T-cell (primary cell): ENCODE measurements at regions not wholly inside any gene's neighbourhood (a gene's known extent, or its start where the extent isn't known, plus 50 kb on each side); places are given as distances from the start of the nearest gene placed in this dataset.

Experiments
- ATAC-seq, 4 experiments: fragments of 200-7000 bp in 3 of 4; fragments of 150-1000 bp in 1 of 4; cut with Tn5 transposase; replicated peaks in 1 of 4; 1 replicate in 3 of 4; 2 replicates in 1 of 4; pipeline ENCODE4 v1.10.0; 2021; ENCODE audit warnings: moderate library complexity in 3 of 4, mild to moderate bottlenecking in 2 of 4, moderate number of reproducible peaks in 1 of 4
- CTCF ChIA-PET, 2 donors: fragments of 300-600 bp; sonication (Branson Sonifier 250); formaldehyde crosslinking; loops; one replicate each; lab custom pipeline; 2022; ENCODE audit warnings: antibody characterized with exemption in 2 of 2; lab: Charles Lee
- POLR2A ChIA-PET, 2 donors: fragments of 300-600 bp; sonication (Branson Sonifier 250); formaldehyde crosslinking; loops; one replicate each; lab custom pipeline; 2022; ENCODE audit warnings: antibody characterized with exemption in 2 of 2; lab: Charles Lee
- DNase-seq, 35 experiments: peaks; one replicate each; pipeline versions ENCODE4 v3.0.0 to v3.0.0-alpha.2; 2013 to 2023
- H3K27ac ChIP-seq: one replicate; pipeline ENCODE4 v1.5.1; 2013; ENCODE audit warnings: low read length
- H3K27me3 ChIP-seq, 2 experiments: replicated peaks in 1 of 2; 1 replicate in 1 of 2; 2 replicates in 1 of 2; pipeline versions ENCODE4 v1.6.1 to v1.7.0; 2013; ENCODE audit warnings: low read length in 1 of 2, mixed read lengths in 1 of 2; ENCODE audit not compliant: control insufficient read depth in 2 of 2, insufficient read depth in 2 of 2; ENCODE audit errors: extremely low read depth in 1 of 2
- H3K36me3 ChIP-seq, 2 donors: 1 replicate in 1 of 2; 2 replicates in 1 of 2; pipeline versions ENCODE4 v1.6.1 to v1.7.0; 2013; ENCODE audit warnings: low read length in 1 of 2; ENCODE audit not compliant: control insufficient read depth in 2 of 2, insufficient read depth in 1 of 2; ENCODE audit errors: extremely low read depth in 1 of 2
- H3K4me1 ChIP-seq, 2 experiments: 1 replicate in 1 of 2; 2 replicates in 1 of 2; pipeline versions ENCODE4 v1.6.1 to v1.7.0; 2013; ENCODE audit warnings: low read length in 2 of 2, mixed read lengths in 1 of 2; ENCODE audit not compliant: insufficient read depth in 2 of 2, control insufficient read depth in 1 of 2; ENCODE audit errors: extremely low read depth in 1 of 2
- H3K4me3 ChIP-seq, 2 donors: 1 replicate in 1 of 2; 2 replicates in 1 of 2; pipeline versions ENCODE4 v1.5.1 to v1.7.0; 2013; ENCODE audit warnings: mild to moderate bottlenecking in 2 of 2, low read length in 1 of 2, moderate library complexity in 1 of 2; ENCODE audit not compliant: control insufficient read depth in 1 of 2; ENCODE audit errors: extremely low read depth in 1 of 2
- H3K9me3 ChIP-seq: 2 replicates; pipeline ENCODE4 v1.7.0; 2013
- H3K27ac Mint-ChIP-seq, 2 donors: one replicate each; pipeline ENCODE4 v1.8.0; 2020 to 2021; ENCODE audit warnings: mild to moderate bottlenecking in 2 of 2, mixed read lengths in 2 of 2
- H3K27me3 Mint-ChIP-seq, 2 donors: one replicate each; pipeline ENCODE4 v1.8.0; 2021 to 2022; ENCODE audit warnings: mixed read lengths in 2 of 2
- H3K36me3 Mint-ChIP-seq: one replicate; pipeline ENCODE4 v1.8.0; 2021; ENCODE audit warnings: mixed read lengths
- H3K4me1 Mint-ChIP-seq, 3 donors: one replicate each; pipeline ENCODE4 v1.8.0; 2020 to 2022; ENCODE audit warnings: mixed read lengths in 3 of 3, mild to moderate bottlenecking in 1 of 3
- H3K4me3 Mint-ChIP-seq, 3 donors: one replicate each; pipeline ENCODE4 v1.8.0; 2020 to 2022; ENCODE audit warnings: mild to moderate bottlenecking in 3 of 3, mixed read lengths in 3 of 3, moderate library complexity in 3 of 3
- H3K9me3 Mint-ChIP-seq, 3 donors: one replicate each; pipeline ENCODE4 v1.8.0; 2020 to 2022; ENCODE audit warnings: mixed read lengths in 3 of 3
- WGBS: methylation state at CpG from one replicate; pipeline ENCODE4 v1.1.5; 2013; ENCODE audit warnings: missing lambda C conversion rate; ENCODE audit not compliant: insufficient coverage; 5-methylcytosine and 5-hydroxymethylcytosine counted together

GRCh38 chr6:62523630-62524029 lies 237.6 kb upstream of the KHDRBS2 start:
- WGBS: no CpG with 5 or more reads among the region's 2 CpGs
- Histone ChIP-seq H3K36me3 (no peaks in the 10 kb centered on the region), H3K4me1 (no peaks in the 10 kb centered on the region), H3K9me3 (no peaks in the 10 kb centered on the region), H3K27ac (no peak overlapping the region), H3K4me3 (no peak overlapping the region), H3K27me3 (no peaks in the 10 kb centered on the region)
- ATAC-seq (no peak), DNase-seq (no peak)
- Mint-ChIP-seq H3K36me3 (no peaks in the 10 kb centered on the region), H3K4me3 (no peak overlapping the region), H3K4me1 (no peaks in the 10 kb centered on the region), H3K27me3 (no peaks in the 10 kb centered on the region), H3K27ac (no peak overlapping the region), H3K9me3 (peaks cover 10 to 25% (median 13%) of the 10 kb centered on the region in 3 donors)
- ChIA-PET CTCF (no interaction called here), POLR2A (no interaction called here)

DNA sequence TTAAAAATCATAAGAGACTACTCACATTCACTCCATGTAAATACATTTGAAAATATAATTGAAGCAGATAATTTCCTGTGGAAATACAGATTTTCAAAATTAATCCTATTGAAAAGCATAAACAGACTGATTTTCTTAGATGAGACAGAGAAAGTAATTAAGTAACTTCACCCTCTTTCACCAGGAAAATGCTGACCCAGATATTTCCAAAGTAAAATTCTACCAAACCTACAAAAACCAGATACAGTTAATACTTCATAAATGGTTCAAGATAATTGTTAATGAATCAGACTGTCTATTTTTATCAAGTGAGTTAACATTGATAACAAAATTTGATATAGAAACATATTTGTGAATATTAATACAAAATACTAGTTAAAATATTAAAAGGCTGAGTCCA lies 233.5 kb upstream of the KHDRBS2 start:
- ATAC-seq (no peak), DNase-seq (no peak)
- H3K27me3 Mint-ChIP-seq: no peaks in the 10 kb centered on the region
- H3K4me3 ChIP-seq: no peak overlapping the region
- ChIA-PET POLR2A (no interaction called here), CTCF (no interaction called here)
- H3K4me3 Mint-ChIP-seq: no peak overlapping the region
- H3K4me1 ChIP-seq: no peaks in the 10 kb centered on the region
- no peaks in the 10 kb centered on the region for H3K27me3 ChIP-seq
- H3K36me3 Mint-ChIP-seq: no peaks in the 10 kb centered on the region
- H3K36me3 ChIP-seq: no peaks in the 10 kb centered on the region
- H3K9me3 ChIP-seq: no peaks in the 10 kb centered on the region
- peaks cover 9 to 18% (median 10%) of the 10 kb centered on the region in 3 donors for H3K9me3 Mint-ChIP-seq
- H3K4me1 Mint-ChIP-seq: no peaks in the 10 kb centered on the region
- no peak overlapping the region for H3K27ac Mint-ChIP-seq
- H3K27ac ChIP-seq: no peak overlapping the region

GRCh38 chr6:62516291-62517141 lies 230.5 kb upstream of the KHDRBS2 start:
- Histone ChIP-seq H3K4me1 (no peaks in the 10 kb centered on the region), H3K9me3 (no peaks in the 10 kb centered on the region), H3K27me3 (no peaks in the 10 kb centered on the region), H3K36me3 (no peaks in the 10 kb centered on the region), H3K27ac (no peak overlapping the region), H3K4me3 (no peak overlapping the region)
- no peaks in the 10 kb centered on the region for H3K27me3 Mint-ChIP-seq
- DNase-seq: no peak
- no peaks in the 10 kb centered on the region for H3K4me1 Mint-ChIP-seq
- H3K4me3 Mint-ChIP-seq: no peak overlapping the region
- ChIA-PET CTCF (no interaction called here), POLR2A (no interaction called here)
- 27% methylated on average over 2 of the region's 7 CpGs for WGBS
- peaks cover 6 to 8% (median 7%) of the 10 kb centered on the region in 3 donors for H3K9me3 Mint-ChIP-seq
- no peak overlapping the region for H3K27ac Mint-ChIP-seq
- no peaks in the 10 kb centered on the region for H3K36me3 Mint-ChIP-seq
- ATAC-seq: no peak

GRCh38 chr6:62492192-62492822 lies 206.3 kb upstream of the KHDRBS2 start:
- no peak overlapping the region for H3K4me3 Mint-ChIP-seq
- 88% methylated on average over 8 of the region's 11 CpGs for WGBS
- no peak for ATAC-seq
- no peaks in the 10 kb centered on the region for H3K36me3 ChIP-seq
- H3K36me3 Mint-ChIP-seq: no peaks in the 10 kb centered on the region
- H3K4me3 ChIP-seq: no peak overlapping the region
- DNase-seq: peak in 1 of 35 experiments; percentile 1
- ChIA-PET POLR2A (no interaction called here), CTCF (no interaction called here)
- no peaks in the 10 kb centered on the region for H3K4me1 Mint-ChIP-seq
- H3K9me3 Mint-ChIP-seq: peaks cover 27 to 34% (median 29%) of the 10 kb centered on the region in 3 donors
- no peaks in the 10 kb centered on the region for H3K27me3 Mint-ChIP-seq
- no peak overlapping the region for H3K27ac ChIP-seq
- no peaks in the 10 kb centered on the region for H3K9me3 ChIP-seq
- no peaks in the 10 kb centered on the region for H3K4me1 ChIP-seq
- no peak overlapping the region for H3K27ac Mint-ChIP-seq
- H3K27me3 ChIP-seq: no peaks in the 10 kb centered on the region

DNA sequence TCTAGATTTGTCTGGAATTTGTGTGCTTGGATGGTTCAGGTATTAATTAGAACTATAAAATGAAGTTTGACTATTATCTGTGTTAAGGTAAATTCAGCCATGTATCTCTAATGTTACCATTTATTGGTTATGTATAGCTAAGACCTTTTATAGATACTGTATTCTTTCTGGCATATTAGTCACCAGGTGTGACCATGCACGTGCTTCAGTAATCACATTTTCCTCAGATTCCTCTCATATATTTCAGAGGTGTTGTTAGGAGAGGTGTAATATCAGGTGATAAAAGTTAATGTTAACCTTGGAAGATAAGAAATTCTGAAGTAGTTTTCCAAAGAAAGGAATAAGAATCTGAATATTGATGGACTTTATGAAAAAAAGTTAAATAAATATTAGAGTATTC lies 194.5 kb upstream of the KHDRBS2 start:
- H3K4me1 Mint-ChIP-seq: no peaks in the 10 kb centered on the region
- no peaks in the 10 kb centered on the region for H3K36me3 Mint-ChIP-seq
- POLR2A ChIA-PET: no interaction called here
- H3K27me3 ChIP-seq: no peaks in the 10 kb centered on the region
- no peaks in the 10 kb centered on the region for H3K27me3 Mint-ChIP-seq
- DNase-seq (no peak), ATAC-seq (no peak)
- H3K4me3 Mint-ChIP-seq: no peak overlapping the region
- no peak overlapping the region for H3K27ac Mint-ChIP-seq
- no peak overlapping the region for H3K27ac ChIP-seq
- no peak overlapping the region for H3K4me3 ChIP-seq
- no CpG with 5 or more reads among the region's 1 CpG for WGBS
- H3K9me3 ChIP-seq: no peaks in the 10 kb centered on the region
- no peaks in the 10 kb centered on the region for H3K36me3 ChIP-seq
- H3K9me3 Mint-ChIP-seq: peaks cover 9 to 20% (median 9%) of the 10 kb centered on the region in 3 donors
- H3K4me1 ChIP-seq: no peaks in the 10 kb centered on the region
- CTCF ChIA-PET: no interaction called here

- Mint-ChIP-seq H3K4me3 (no peak overlapping the region), H3K36me3 (no peaks in the 10 kb centered on the region), H3K9me3 (peaks cover 9 to 24% (median 9%) of the 10 kb centered on the region in 3 donors), H3K27ac (no peak overlapping the region), H3K4me1 (no peaks in the 10 kb centered on the region), H3K27me3 (no peaks in the 10 kb centered on the region)
- CTCF ChIA-PET: no interaction called here
- H3K4me3 ChIP-seq: no peak overlapping the region
- WGBS: no CpG with 5 or more reads among the region's 4 CpGs
- DNase-seq (no peak), ATAC-seq (no peak)
- H3K9me3 ChIP-seq: no peaks in the 10 kb centered on the region
- no peak overlapping the region for H3K27ac ChIP-seq
- no peaks in the 10 kb centered on the region for H3K27me3 ChIP-seq
- H3K4me1 ChIP-seq: no peaks in the 10 kb centered on the region
- POLR2A ChIA-PET: no interaction called here
- H3K36me3 ChIP-seq: no peaks in the 10 kb centered on the region
Measured at GRCh38 chr6:62479697-62480220, 193.7 kb upstream of the KHDRBS2 start.
